ENCODE measurements at regions not wholly inside any gene's neighbourhood (a gene's known extent, or its start where the extent isn't known, plus 50 kb on each side); places are given as distances from the start of the nearest gene placed in this dataset.

GRCh38 chr4:171719691-171720090, 93.5 kb upstream of the GALNTL6 start:
- no peak for TF ChIP-seq EZH2 (IDR thresholded peaks at IDR 0.05; ENCODE audit: insufficient read depth, poor library complexity, severe bottlenecking)
- no peak for TF ChIP-seq EZH2phosphoT487 (IDR thresholded peaks at IDR 0.05; ENCODE audit: insufficient read depth, low read depth)

Data from GM23248 (cell line).